ENCODE measurements at regions not wholly inside any gene's neighbourhood (a gene's known extent, or its start where the extent isn't known, plus 50 kb on each side); places are given as distances from the start of the nearest gene placed in this dataset.
"Not testable (repeated sequence)": the region's sequence is repeated elsewhere in the genome, so short reads cannot be mapped to it uniquely, and the experiment has no call there.

GRCh38 chr2:131424605-131425114 is 51.3 kb upstream of the TUBA3D start:
- TF ChIP-seq, protein P1, sequence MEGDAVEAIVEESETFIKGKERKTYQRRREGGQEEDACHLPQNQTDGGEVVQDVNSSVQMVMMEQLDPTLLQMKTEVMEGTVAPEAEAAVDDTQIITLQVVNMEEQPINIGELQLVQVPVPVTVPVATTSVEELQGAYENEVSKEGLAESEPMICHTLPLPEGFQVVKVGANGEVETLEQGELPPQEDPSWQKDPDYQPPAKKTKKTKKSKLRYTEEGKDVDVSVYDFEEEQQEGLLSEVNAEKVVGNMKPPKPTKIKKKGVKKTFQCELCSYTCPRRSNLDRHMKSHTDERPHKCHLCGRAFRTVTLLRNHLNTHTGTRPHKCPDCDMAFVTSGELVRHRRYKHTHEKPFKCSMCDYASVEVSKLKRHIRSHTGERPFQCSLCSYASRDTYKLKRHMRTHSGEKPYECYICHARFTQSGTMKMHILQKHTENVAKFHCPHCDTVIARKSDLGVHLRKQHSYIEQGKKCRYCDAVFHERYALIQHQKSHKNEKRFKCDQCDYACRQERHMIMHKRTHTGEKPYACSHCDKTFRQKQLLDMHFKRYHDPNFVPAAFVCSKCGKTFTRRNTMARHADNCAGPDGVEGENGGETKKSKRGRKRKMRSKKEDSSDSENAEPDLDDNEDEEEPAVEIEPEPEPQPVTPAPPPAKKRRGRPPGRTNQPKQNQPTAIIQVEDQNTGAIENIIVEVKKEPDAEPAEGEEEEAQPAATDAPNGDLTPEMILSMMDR (IDR thresholded peaks at IDR 0.05; ENCODE audit: low read depth, low read length, poor library complexity, severe bottlenecking), result not testable (repeated sequence)
- TF ChIP-seq EZH2phosphoT487 (IDR thresholded peaks at IDR 0.05; ENCODE audit: borderline replicate concordance, low read length), result not testable (repeated sequence)
